ENCODE measurements at regions not wholly inside any gene's neighbourhood (a gene's known extent, or its start where the extent isn't known, plus 50 kb on each side); places are given as distances from the start of the nearest gene placed in this dataset.

- no peak for TF ChIP-seq POLR2A (IDR thresholded peaks at IDR 0.05)
- TF ChIP-seq CTCF (IDR thresholded peaks at IDR 0.05), result no peak
Observed at GRCh38 chr14:85175556-85175955, 354.4 kb upstream of the FLRT2 start.
